Keratinocyte (primary cell): ENCODE measurements at regions not wholly inside any gene's neighbourhood (a gene's known extent, or its start where the extent isn't known, plus 50 kb on each side); places are given as distances from the start of the nearest gene placed in this dataset.

Experiments
- DNase-seq: peaks from one replicate; pipeline ENCODE4 v3.0.0-alpha.2; 2011; ENCODE audit warnings: low read depth, missing footprints, low spot score
- FAIRE-seq: peaks from 2 replicates; lab custom pipeline; 2011; peaks lifted over from hg19 to GRCh38; lab: Jason Lieb, UNC
- H2AFZ ChIP-seq: 2 replicates; pipeline ENCODE4 v1.6.0; 2012; ENCODE audit warnings: low read length, control low read depth, inconsistent platforms; ENCODE audit not compliant: control insufficient read depth
- H3K27ac ChIP-seq: 2 replicates; pipeline ENCODE4 v1.5.1; 2011; ENCODE audit warnings: low read length; ENCODE audit not compliant: control insufficient read depth, insufficient read depth
- H3K27me3 ChIP-seq: 3 replicates; pipeline ENCODE4 v1.6.0; 2011; ENCODE audit warnings: low read length; ENCODE audit not compliant: control insufficient read depth, insufficient read depth; ENCODE audit errors: extremely low read depth
- H3K36me3 ChIP-seq, 2 experiments: 2 replicates in 1 of 2; 3 replicates in 1 of 2; pipeline ENCODE4 v1.5.1; 2011; ENCODE audit warnings: low read length in 2 of 2, mild to moderate bottlenecking in 1 of 2; ENCODE audit not compliant: control insufficient read depth in 2 of 2, insufficient read depth in 2 of 2; ENCODE audit errors: extremely low read depth in 1 of 2
- H3K4me1 ChIP-seq: 3 replicates; pipeline ENCODE4 v1.5.1; 2011; ENCODE audit warnings: low read length; ENCODE audit not compliant: control insufficient read depth, insufficient read depth; ENCODE audit errors: extremely low read depth
- H3K4me2 ChIP-seq: 3 replicates; pipeline ENCODE4 v1.6.0; 2011; ENCODE audit warnings: low read depth, low read length; ENCODE audit not compliant: control insufficient read depth, insufficient read depth; ENCODE audit errors: extremely low read depth
- H3K4me3 ChIP-seq, 3 experiments: fragments of 200-600 bp in 1 of 3; sonication (generic) in 1 of 3; 2 replicates in 2 of 3; 3 replicates in 1 of 3; pipeline ENCODE4 v1.5.1; 2011 to 2016; ENCODE audit warnings: low read length in 3 of 3, mild to moderate bottlenecking in 3 of 3, control low read depth in 2 of 3, inconsistent platforms in 1 of 3, low read depth in 1 of 3, mixed read lengths in 1 of 3, mixed run types in 1 of 3, moderate library complexity in 1 of 3; ENCODE audit not compliant: control insufficient read depth in 2 of 3, insufficient read depth in 2 of 3; ENCODE audit errors: extremely low read depth in 1 of 3
- H3K79me2 ChIP-seq: 2 replicates; pipeline ENCODE4 v1.6.0; 2012; ENCODE audit warnings: low read length; ENCODE audit not compliant: control insufficient read depth, insufficient read depth
- H3K9ac ChIP-seq: 3 replicates; pipeline ENCODE4 v1.6.0; 2011; ENCODE audit warnings: low read length; ENCODE audit not compliant: control insufficient read depth, insufficient read depth; ENCODE audit errors: extremely low read depth
- H3K9me1 ChIP-seq: 3 replicates; pipeline ENCODE4 v1.6.0; 2011; ENCODE audit warnings: low read length; ENCODE audit not compliant: control insufficient read depth, insufficient read depth; ENCODE audit errors: extremely low read depth
- H3K9me3 ChIP-seq: 2 replicates; pipeline ENCODE4 v1.5.1; 2012; ENCODE audit warnings: low read depth, low read length; ENCODE audit not compliant: control insufficient read depth
- H4K20me1 ChIP-seq: 3 replicates; pipeline ENCODE4 v1.6.0; 2011; ENCODE audit warnings: low read length; ENCODE audit not compliant: control insufficient read depth, insufficient read depth; ENCODE audit errors: extremely low read depth
- EZH2 ChIP-seq: IDR thresholded peaks from one replicate; pipeline ENCODE4 v1.6.1; 2012; ENCODE audit warnings: inconsistent platforms, mild to moderate bottlenecking, low read length, moderate library complexity
- dilution Hi-C: fragments of 300-500 bp; cut with MboI; formaldehyde crosslinking; loops from one replicate; pipeline ENCODE4 v1.7.0; 2020; ENCODE audit warnings: low sequenced_read_pairs; ENCODE audit not compliant: extremely low pct_ligation_motif_present
- TF ChIP-seq, protein P1 (sequence below), 3 experiments: IDR thresholded peaks in 1 of 3; conservative IDR thresholded peaks in 1 of 3; optimal IDR thresholded peaks in 1 of 3; 2 replicates in 2 of 3; 3 replicates in 1 of 3; pipeline versions ENCODE3 to v1.5.1; 2011; ENCODE audit warnings: low read length in 3 of 3, mild to moderate bottlenecking in 3 of 3, moderate library complexity in 2 of 3, control low read depth in 1 of 3, inconsistent platforms in 1 of 3; ENCODE audit not compliant: insufficient read depth in 2 of 3; ENCODE audit errors: extremely low read depth in 1 of 3

DNA sequence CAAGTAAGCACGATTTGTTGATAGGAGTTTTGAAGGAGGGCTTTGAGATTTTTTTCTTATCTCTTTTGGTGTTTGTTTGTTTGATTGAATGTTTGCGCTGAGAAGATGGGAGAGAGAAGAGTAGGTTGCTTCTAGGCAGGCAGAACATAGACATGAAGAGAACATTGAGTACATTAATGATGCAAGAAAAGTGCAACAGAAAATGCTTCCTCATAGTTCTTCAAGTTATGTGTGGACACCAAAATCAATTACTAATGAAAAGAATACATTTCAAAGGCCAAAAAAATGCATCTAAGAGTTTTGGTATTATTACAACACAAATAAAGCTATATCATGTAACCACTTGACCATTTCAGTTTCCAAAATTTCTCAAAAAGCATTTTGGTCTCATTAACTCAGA lies 191.0 kb upstream of the PPARGC1A start:
- no peak for TF ChIP-seq EZH2
- dilution Hi-C loops = no loop called here
- DNase-seq = no peak
- Histone ChIP-seq H3K9me3 (no peaks in the 10 kb centered on the region), H3K79me2 (no peaks in the 10 kb centered on the region), H3K9me1 (no peaks in the 10 kb centered on the region), H3K27me3 (no peaks in the 10 kb centered on the region), H3K4me1 (no peaks in the 10 kb centered on the region), H3K36me3 (no peaks in the 10 kb centered on the region), H3K27ac (no peak overlapping the region), H3K4me3 (no peak overlapping the region), H3K4me2 (no peak overlapping the region), H3K9ac (no peak overlapping the region), H2AFZ (no peak overlapping the region), H4K20me1 (no peaks in the 10 kb centered on the region)
- FAIRE-seq = no peak

DNA sequence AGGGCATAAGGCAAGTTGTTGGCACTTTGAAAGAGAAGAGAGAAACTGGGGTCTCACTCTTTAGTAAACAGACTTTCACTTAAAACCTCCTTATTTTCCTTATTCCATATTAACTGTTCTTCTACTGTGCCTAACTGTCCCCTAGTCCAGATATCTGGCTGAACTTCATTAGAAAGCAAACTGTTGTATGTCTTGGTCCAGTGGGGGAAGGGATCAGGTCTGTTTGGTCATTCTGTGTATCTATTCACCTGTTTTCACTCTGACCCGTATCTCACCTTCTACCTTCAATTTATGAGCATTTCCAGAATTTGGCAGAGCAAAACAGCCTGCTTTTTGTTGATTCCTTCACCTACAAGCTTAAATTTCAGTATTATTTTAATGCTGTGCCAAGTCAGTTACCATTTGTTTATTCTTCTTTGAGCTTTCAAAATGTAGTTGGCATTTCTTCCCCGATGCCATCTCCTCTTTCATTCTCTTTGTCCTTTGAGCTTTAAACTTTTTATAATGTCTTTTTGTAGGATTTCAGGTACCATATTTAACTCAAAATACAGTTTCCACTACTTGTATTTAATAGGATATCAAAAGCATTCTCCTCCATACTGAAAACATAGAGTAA lies 188.6 kb upstream of the PPARGC1A start:
- H3K9me1 ChIP-seq = no peaks in the 10 kb centered on the region
- no peak overlapping the region for H3K9ac ChIP-seq
- FAIRE-seq = no peak
- no peak overlapping the region for H3K4me2 ChIP-seq
- TF ChIP-seq, protein P1, sequence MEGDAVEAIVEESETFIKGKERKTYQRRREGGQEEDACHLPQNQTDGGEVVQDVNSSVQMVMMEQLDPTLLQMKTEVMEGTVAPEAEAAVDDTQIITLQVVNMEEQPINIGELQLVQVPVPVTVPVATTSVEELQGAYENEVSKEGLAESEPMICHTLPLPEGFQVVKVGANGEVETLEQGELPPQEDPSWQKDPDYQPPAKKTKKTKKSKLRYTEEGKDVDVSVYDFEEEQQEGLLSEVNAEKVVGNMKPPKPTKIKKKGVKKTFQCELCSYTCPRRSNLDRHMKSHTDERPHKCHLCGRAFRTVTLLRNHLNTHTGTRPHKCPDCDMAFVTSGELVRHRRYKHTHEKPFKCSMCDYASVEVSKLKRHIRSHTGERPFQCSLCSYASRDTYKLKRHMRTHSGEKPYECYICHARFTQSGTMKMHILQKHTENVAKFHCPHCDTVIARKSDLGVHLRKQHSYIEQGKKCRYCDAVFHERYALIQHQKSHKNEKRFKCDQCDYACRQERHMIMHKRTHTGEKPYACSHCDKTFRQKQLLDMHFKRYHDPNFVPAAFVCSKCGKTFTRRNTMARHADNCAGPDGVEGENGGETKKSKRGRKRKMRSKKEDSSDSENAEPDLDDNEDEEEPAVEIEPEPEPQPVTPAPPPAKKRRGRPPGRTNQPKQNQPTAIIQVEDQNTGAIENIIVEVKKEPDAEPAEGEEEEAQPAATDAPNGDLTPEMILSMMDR (optimal IDR thresholded peaks at IDR 0.05 in 1 of 3, IDR thresholded peaks at IDR 0.05 in 1 of 3, conservative IDR thresholded peaks at IDR 0.05 in 1 of 3; ENCODE audit: extremely low read depth in 1 of 3, insufficient read depth in 2 of 3, low read length in 3 of 3) = no peak
- TF ChIP-seq EZH2 = no peak
- H3K27me3 ChIP-seq = no peaks in the 10 kb centered on the region
- no peaks in the 10 kb centered on the region for H4K20me1 ChIP-seq
- no peak overlapping the region for H2AFZ ChIP-seq
- no peak for DNase-seq
- H3K36me3 ChIP-seq = no peaks in the 10 kb centered on the region
- H3K79me2 ChIP-seq = no peaks in the 10 kb centered on the region
- no peak overlapping the region for H3K27ac ChIP-seq
- no peaks in the 10 kb centered on the region for H3K9me3 ChIP-seq
- H3K4me1 ChIP-seq = no peaks in the 10 kb centered on the region
- dilution Hi-C loops = no loop called here
- no peak overlapping the region for H3K4me3 ChIP-seq

DNA sequence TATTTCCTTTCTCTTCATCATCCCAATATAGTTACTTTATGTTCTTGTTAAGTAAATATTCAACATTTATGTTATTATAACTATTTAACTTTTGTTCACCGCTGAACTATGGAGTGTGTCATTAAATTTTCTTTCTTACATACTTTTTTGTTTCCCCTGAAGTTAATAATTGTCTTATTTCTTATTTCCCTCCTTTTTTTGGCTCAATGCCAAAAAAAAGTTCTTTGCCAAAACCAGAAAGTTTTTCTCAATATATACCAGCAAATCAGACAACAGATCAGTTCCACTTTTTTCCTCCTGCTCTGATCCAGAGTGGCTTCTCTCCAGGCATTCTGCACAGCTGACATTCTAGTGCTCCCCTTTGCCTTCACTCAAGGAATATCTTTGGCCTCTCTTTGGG lies 187.0 kb upstream of the PPARGC1A start:
- H3K79me2 ChIP-seq = no peaks in the 10 kb centered on the region
- FAIRE-seq (no peak), DNase-seq (no peak)
- dilution Hi-C loops = no loop called here
- H3K27me3 ChIP-seq = no peaks in the 10 kb centered on the region
- H3K4me1 ChIP-seq = no peaks in the 10 kb centered on the region
- no peaks in the 10 kb centered on the region for H3K36me3 ChIP-seq
- no peaks in the 10 kb centered on the region for H3K9me3 ChIP-seq
- no peak overlapping the region for H3K27ac ChIP-seq
- TF ChIP-seq, protein P1 (optimal IDR thresholded peaks at IDR 0.05 in 1 of 3, IDR thresholded peaks at IDR 0.05 in 1 of 3, conservative IDR thresholded peaks at IDR 0.05 in 1 of 3; ENCODE audit: extremely low read depth in 1 of 3, insufficient read depth in 2 of 3, low read length in 3 of 3) = no peak
- TF ChIP-seq EZH2 = no peak
- no peaks in the 10 kb centered on the region for H3K9me1 ChIP-seq
- no peak overlapping the region for H3K4me3 ChIP-seq
- H4K20me1 ChIP-seq = no peaks in the 10 kb centered on the region
- no peak overlapping the region for H2AFZ ChIP-seq
- H3K9ac ChIP-seq = no peak overlapping the region
- H3K4me2 ChIP-seq = no peak overlapping the region
